Astrocyte of the cerebellum (primary cell): ENCODE measurements at regions not wholly inside any gene's neighbourhood (a gene's known extent, or its start where the extent isn't known, plus 50 kb on each side); places are given as distances from the start of the nearest gene placed in this dataset.

Experiments
- DNase-seq: peaks from one replicate; pipeline ENCODE4 v3.0.0-alpha.2; 2011; ENCODE audit warnings: low read depth
- H3K4me3 ChIP-seq: 2 replicates; pipeline ENCODE4 v1.5.1; 2011; ENCODE audit warnings: mild to moderate bottlenecking, low read depth, low read length, moderate library complexity
- in situ Hi-C: cut with HindIII; loops from 2 replicates; pipeline ENCODE4 v1.10.0; 2017; ENCODE audit warnings: low sequenced_read_pairs
- TF ChIP-seq, protein P1 (sequence below): IDR thresholded peaks from 2 replicates; pipeline ENCODE4 v1.5.1; 2012; ENCODE audit warnings: low read length, low read depth, moderate library complexity, mild to moderate bottlenecking; ENCODE audit errors: missing control alignments

DNA sequence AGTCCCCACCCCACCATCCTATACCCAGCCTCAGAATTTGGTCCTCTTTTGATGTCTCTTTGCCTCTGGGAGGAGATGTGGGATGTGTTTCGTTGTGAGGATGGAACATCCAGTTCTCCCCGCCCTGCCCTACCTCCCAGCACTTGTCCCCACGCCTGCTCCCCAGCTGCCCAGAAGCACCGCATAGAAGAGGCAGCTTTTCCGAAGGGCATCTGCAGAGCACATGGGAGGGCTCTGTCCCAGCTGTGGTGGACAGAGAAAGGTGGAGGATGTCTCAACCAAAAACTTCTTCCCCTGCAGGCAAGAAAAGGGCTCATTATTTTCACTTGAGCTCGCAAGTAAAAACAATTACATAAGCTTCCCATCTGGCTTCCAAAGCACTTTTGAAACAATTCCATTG is 302.6 kb downstream of the PCNX1 start:
- H3K4me3 ChIP-seq: no peak overlapping the region
- TF ChIP-seq, protein P1, sequence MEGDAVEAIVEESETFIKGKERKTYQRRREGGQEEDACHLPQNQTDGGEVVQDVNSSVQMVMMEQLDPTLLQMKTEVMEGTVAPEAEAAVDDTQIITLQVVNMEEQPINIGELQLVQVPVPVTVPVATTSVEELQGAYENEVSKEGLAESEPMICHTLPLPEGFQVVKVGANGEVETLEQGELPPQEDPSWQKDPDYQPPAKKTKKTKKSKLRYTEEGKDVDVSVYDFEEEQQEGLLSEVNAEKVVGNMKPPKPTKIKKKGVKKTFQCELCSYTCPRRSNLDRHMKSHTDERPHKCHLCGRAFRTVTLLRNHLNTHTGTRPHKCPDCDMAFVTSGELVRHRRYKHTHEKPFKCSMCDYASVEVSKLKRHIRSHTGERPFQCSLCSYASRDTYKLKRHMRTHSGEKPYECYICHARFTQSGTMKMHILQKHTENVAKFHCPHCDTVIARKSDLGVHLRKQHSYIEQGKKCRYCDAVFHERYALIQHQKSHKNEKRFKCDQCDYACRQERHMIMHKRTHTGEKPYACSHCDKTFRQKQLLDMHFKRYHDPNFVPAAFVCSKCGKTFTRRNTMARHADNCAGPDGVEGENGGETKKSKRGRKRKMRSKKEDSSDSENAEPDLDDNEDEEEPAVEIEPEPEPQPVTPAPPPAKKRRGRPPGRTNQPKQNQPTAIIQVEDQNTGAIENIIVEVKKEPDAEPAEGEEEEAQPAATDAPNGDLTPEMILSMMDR: no peak
- in situ Hi-C loops: no loop called here
- no peak for DNase-seq

DNA sequence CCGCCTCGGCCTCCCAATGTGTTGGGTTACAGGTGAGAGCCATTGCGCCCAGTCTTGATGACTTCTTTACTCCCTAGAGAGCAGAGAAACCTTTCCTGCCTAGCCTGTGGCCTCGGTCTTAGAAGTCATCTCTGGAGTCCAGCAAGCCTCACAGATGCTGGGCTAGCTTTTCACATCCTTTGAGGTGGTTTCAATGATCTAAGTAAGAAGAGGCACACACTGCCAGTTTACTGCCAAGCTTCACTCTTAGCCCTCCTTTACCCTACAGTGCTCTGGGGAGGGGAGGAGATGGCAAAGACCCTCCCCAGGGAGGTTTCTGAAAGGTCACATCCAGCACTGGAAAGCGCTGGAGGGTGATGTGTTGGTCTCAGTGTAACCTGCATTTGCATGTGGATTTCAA is 304.8 kb downstream of the PCNX1 start:
- in situ Hi-C loops: no loop called here
- TF ChIP-seq, protein P1: no peak
- no peak overlapping the region for H3K4me3 ChIP-seq
- no peak for DNase-seq

DNA sequence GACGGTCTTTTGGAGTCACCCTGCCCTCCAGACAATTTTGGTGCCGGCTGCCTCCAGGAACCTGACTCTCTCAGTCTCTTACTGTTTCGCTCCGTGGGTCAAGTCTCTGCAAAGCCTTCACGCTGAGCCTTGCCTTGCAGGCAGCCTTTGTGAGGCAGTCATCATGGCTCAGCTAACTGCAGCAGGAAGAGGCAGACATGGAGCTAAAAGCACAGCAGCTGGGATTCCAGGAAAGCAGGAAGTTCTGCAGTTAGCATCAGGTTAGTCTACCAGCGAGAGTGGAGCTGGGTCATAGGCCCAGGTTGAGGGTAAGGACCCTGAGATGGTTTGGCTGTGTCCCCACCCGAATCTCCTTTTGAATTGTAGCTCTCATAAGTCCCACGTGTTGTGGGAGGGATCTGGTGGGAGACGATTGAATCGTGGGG is 305.4 kb downstream of the PCNX1 start:
- in situ Hi-C loops: no loop called here
- TF ChIP-seq, protein P1: no peak
- DNase-seq: no peak
- no peak overlapping the region for H3K4me3 ChIP-seq

DNA sequence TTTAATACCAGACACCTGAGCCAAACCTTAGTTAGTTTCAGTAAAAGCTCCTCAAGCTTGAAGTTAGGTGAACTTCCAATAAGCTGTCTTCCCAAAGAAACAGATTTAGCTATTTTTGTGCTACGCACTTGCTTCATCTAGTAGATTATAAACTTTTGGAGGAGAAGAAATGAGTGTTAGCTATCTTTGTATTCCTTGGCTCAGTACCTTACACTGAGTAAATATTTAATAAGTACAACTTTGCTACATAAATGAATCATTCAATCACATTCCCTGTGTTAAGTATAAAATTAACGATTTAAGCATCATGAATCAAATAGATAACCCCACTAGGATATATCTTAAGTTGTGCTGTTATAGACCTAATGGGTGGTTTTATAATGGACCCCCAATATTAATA is 307.0 kb downstream of the PCNX1 start:
- TF ChIP-seq, protein P1: no peak
- in situ Hi-C loops: no loop called here
- no peak overlapping the region for H3K4me3 ChIP-seq
- DNase-seq: no peak

DNA sequence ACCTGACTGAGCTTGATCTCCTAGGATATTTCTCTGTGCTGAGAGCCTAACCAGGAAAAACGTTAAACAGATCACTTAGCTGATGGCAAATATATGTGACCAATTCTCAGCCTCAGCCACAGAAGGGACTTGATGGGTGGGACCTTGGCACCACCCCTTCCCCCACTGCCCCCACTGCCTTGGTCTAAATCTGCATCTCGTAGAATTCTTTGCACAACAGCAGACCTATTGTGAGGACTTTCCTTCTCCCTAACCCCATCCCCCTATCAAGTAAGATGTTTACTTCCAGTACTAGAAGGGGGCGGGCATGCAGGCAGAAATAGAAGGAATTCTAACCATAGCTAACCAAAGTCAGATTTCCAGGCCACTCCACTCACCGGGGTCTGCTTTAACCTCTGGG is 313.2 kb downstream of the PCNX1 start:
- in situ Hi-C loops: no loop called here
- TF ChIP-seq, protein P1: no peak
- no peak for DNase-seq
- no peak overlapping the region for H3K4me3 ChIP-seq

DNA sequence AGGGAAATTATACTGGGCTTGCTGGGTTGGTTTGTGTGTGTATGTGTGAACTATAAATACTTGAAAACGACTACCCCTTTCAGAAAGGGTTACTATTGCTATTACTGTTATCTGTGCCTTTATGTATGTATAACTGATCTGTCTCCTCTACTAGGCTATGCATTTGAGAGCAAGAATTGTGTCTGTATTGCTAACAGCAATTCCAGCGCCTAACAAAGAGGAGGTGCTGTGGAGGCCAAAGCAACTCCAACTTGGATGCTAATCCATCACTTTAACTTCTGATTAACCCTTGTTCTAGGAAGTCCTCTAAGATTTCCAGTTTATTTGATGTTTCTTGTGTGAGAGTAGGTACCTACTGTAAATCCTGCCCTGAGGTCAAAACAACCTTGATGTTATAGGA is 313.9 kb downstream of the PCNX1 start:
- TF ChIP-seq, protein P1: no peak
- in situ Hi-C loops: no loop called here
- no peak overlapping the region for H3K4me3 ChIP-seq
- DNase-seq: no peak

DNA sequence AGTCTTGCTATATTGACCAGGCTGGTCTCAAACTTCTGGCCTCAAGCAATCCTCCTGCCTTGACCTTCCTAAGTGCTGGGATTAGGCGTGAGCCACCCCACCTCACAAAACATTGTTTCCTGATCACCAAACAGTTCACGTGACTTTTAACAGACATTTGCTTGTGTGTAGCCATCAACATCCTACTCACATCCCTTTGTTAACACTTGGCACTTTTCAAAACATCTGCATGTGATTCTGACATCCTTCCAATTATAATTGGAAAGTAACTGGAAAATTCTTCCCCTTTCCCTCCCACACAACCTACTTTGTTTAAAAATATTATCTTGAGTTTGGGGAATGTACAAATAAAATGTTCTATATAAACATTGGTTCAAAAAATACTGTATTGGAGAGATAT is 317.9 kb downstream of the PCNX1 start:
- in situ Hi-C loops: no loop called here
- no peak overlapping the region for H3K4me3 ChIP-seq
- TF ChIP-seq, protein P1: no peak
- DNase-seq: no peak
